ENCODE measurements at regions not wholly inside any gene's neighbourhood (a gene's known extent, or its start where the extent isn't known, plus 50 kb on each side); places are given as distances from the start of the nearest gene placed in this dataset.

GRCh38 chr2:104746299-104746698 is 107.6 kb upstream of the POU3F3 start:
- no peak overlapping the region for H3K27ac ChIP-seq
- TF ChIP-seq CTCF (conservative IDR thresholded peaks at IDR 0.05) = no peak

GRCh38 chr2:104746858-104747257 is 107.1 kb upstream of the POU3F3 start:
- no peak overlapping the region for H3K27ac ChIP-seq
- no peak for TF ChIP-seq CTCF (conservative IDR thresholded peaks at IDR 0.05)

- TF ChIP-seq CTCF (conservative IDR thresholded peaks at IDR 0.05) = no peak
Measured at GRCh38 chr2:104749856-104750460, 104.0 kb upstream of the POU3F3 start.

GRCh38 chr2:104752504-104752903 is 101.4 kb upstream of the POU3F3 start:
- TF ChIP-seq CTCF (conservative IDR thresholded peaks at IDR 0.05) = no peak
- no peak overlapping the region for H3K27ac ChIP-seq

More at GRCh38 chr2:104749856-104750460, 104.0 kb upstream of the POU3F3 start:
- no peak overlapping the region for H3K27ac ChIP-seq

GRCh38 chr2:104755026-104755878 is 98.7 kb upstream of the POU3F3 start:
- TF ChIP-seq CTCF (conservative IDR thresholded peaks at IDR 0.05) = peak; percentile 28
- peak overlapping the region; percentile 85 for H3K27ac ChIP-seq

GRCh38 chr2:104756118-104756517 is 97.8 kb upstream of the POU3F3 start:
- peak overlapping the region; percentile 85 for H3K27ac ChIP-seq
- no peak for TF ChIP-seq CTCF (conservative IDR thresholded peaks at IDR 0.05)

GRCh38 chr2:104757056-104757455 is 96.9 kb upstream of the POU3F3 start:
- no peak for TF ChIP-seq CTCF (conservative IDR thresholded peaks at IDR 0.05)
- H3K27ac ChIP-seq = no peak overlapping the region
